IMR-90 (cell line): ENCODE measurements at regions not wholly inside any gene's neighbourhood (a gene's known extent, or its start where the extent isn't known, plus 50 kb on each side); places are given as distances from the start of the nearest gene placed in this dataset.

ENCODE experiments used
- ATAC-seq: fragments of 200-7000 bp; cut with Tn5 transposase; 2 replicates; pipeline ENCODE4 v1.9.1; 2020; ENCODE audit warnings: low read depth, mild to moderate bottlenecking, moderate library complexity
- BruUV-seq: library from RNA; stranded (reverse); fragments of 400-500 nt; replicated peaks from 2 replicates; lab custom pipeline; 2021; lab: Mats Ljungman, UMichigan
- CTCF ChIA-PET: fragments of 300-600 bp; formaldehyde crosslinking; extraction: SDS; loops from one replicate; lab custom pipeline; 2021; ENCODE audit warnings: antibody characterized with exemption; lab: Yijun Ruan, JAX
- POLR2A ChIA-PET: fragments of 300-600 bp; sonication (Branson Sonifier 250); formaldehyde crosslinking; loops from one replicate; lab custom pipeline; 2022; ENCODE audit warnings: antibody characterized with exemption; ENCODE audit not compliant: unreplicated experiment; lab: Charles Lee
- DNase-seq: peaks from one replicate; pipeline ENCODE4 v3.0.0; 2013
- H2AFZ ChIP-seq: replicated peaks from 2 replicates; pipeline ENCODE3; 2013; ENCODE audit warnings: low read length, mild to moderate bottlenecking; ENCODE audit not compliant: poor library complexity
- H2AK5ac ChIP-seq: 2 replicates; pipeline ENCODE4 v1.6.1; 2013; ENCODE audit warnings: low read depth, low read length, inconsistent platforms
- H2AK9ac ChIP-seq: replicated peaks from 2 replicates; pipeline ENCODE3; 2013; ENCODE audit warnings: mild to moderate bottlenecking, low read depth, low read length, moderate library complexity; ENCODE audit not compliant: poor library complexity
- H2BK120ac ChIP-seq: 2 replicates; pipeline ENCODE4 v1.6.1; 2013; ENCODE audit warnings: low read depth, low read length, inconsistent platforms
- H2BK15ac ChIP-seq: 3 replicates; pipeline ENCODE4 v1.6.1; 2013; ENCODE audit warnings: low read depth, low read length, inconsistent platforms
- H2BK20ac ChIP-seq: 2 replicates; pipeline ENCODE4 v1.6.1; 2013; ENCODE audit warnings: low read depth, mild to moderate bottlenecking, inconsistent platforms, low read length, moderate library complexity
- H2BK5ac ChIP-seq: 2 replicates; pipeline ENCODE4 v1.6.1; 2013; ENCODE audit warnings: mild to moderate bottlenecking, low read depth, low read length, inconsistent platforms; ENCODE audit not compliant: poor library complexity, severe bottlenecking
- H3K14ac ChIP-seq: replicated peaks from 2 replicates; pipeline ENCODE4 v1.6.1; 2013; ENCODE audit warnings: low read depth, low read length, inconsistent platforms
- H3K18ac ChIP-seq: 2 replicates; pipeline ENCODE4 v1.6.1; 2013; ENCODE audit warnings: low read depth, low read length, control low read depth
- H3K23ac ChIP-seq: 2 replicates; pipeline ENCODE4 v1.6.1; 2013; ENCODE audit warnings: low read depth, low read length, inconsistent platforms
- H3K27ac ChIP-seq: 2 replicates; pipeline ENCODE4 v1.5.1; 2013; ENCODE audit warnings: mild to moderate bottlenecking, control low read depth, low read length; ENCODE audit not compliant: insufficient read depth
- H3K27me3 ChIP-seq: 2 replicates; pipeline ENCODE4 v1.6.1; 2013; ENCODE audit warnings: low read length; ENCODE audit not compliant: control insufficient read depth, insufficient read depth
- H3K36me3 ChIP-seq: 2 replicates; pipeline ENCODE4 v1.6.1; 2013; ENCODE audit warnings: low read length, mixed read lengths; ENCODE audit not compliant: control insufficient read depth, insufficient read depth
- H3K4ac ChIP-seq: 2 replicates; pipeline ENCODE4 v1.6.1; 2013; ENCODE audit warnings: low read depth, low read length, inconsistent platforms
- H3K4me1 ChIP-seq: 2 replicates; pipeline ENCODE4 v1.6.1; 2013; ENCODE audit warnings: low read length, mixed read lengths; ENCODE audit not compliant: control insufficient read depth, insufficient read depth
- H3K4me2 ChIP-seq: 2 replicates; pipeline ENCODE4 v1.6.1; 2013; ENCODE audit warnings: low read depth, mild to moderate bottlenecking, control low read depth, low read length, moderate library complexity
- H3K4me3 ChIP-seq: 2 replicates; pipeline ENCODE4 v1.5.1; 2013; ENCODE audit warnings: low read depth, mild to moderate bottlenecking, control low read depth, low read length, moderate library complexity; ENCODE audit not compliant: insufficient read depth
- H3K56ac ChIP-seq: 2 replicates; pipeline ENCODE4 v1.6.1; 2013; ENCODE audit warnings: low read length, inconsistent platforms; ENCODE audit not compliant: insufficient read depth; ENCODE audit errors: extremely low read depth
- H3K79me1 ChIP-seq, 2 experiments: 2 replicates each; pipeline ENCODE4 v1.6.1; 2013; ENCODE audit warnings: low read length in 2 of 2, inconsistent platforms in 1 of 2, low read depth in 1 of 2
- H3K9ac ChIP-seq: 2 replicates; pipeline ENCODE4 v1.6.1; 2013; ENCODE audit warnings: low read depth, low read length, control low read depth
- H3K9me1 ChIP-seq: 2 replicates; pipeline ENCODE4 v1.6.1; 2013; ENCODE audit warnings: low read length, inconsistent platforms; ENCODE audit not compliant: insufficient read depth
- H3K9me3 ChIP-seq: 2 replicates; pipeline ENCODE4 v1.6.1; 2013; ENCODE audit warnings: low read length; ENCODE audit not compliant: control insufficient read depth, insufficient read depth
- H4K20me1 ChIP-seq: 2 replicates; pipeline ENCODE4 v1.6.1; 2013; ENCODE audit warnings: low read length, inconsistent platforms; ENCODE audit not compliant: insufficient read depth
- H4K5ac ChIP-seq: 2 replicates; pipeline ENCODE4 v1.6.1; 2013; ENCODE audit warnings: mild to moderate bottlenecking, low read depth, low read length, control low read depth
- H4K8ac ChIP-seq, 2 experiments: 2 replicates each; pipeline ENCODE4 v1.6.1; 2013; ENCODE audit warnings: low read depth in 2 of 2, low read length in 2 of 2, control low read depth in 1 of 2, inconsistent platforms in 1 of 2
- H4K91ac ChIP-seq: 2 replicates; pipeline ENCODE4 v1.6.1; 2013; ENCODE audit warnings: low read depth, low read length, inconsistent platforms; ENCODE audit not compliant: insufficient read depth
- CEBPB ChIP-seq: IDR thresholded peaks from 2 replicates; pipeline ENCODE4 v1.6.1; 2012; ENCODE audit warnings: low read depth, low read length, improper control_type of control experiment
- CHD1 ChIP-seq: IDR thresholded peaks from 2 replicates; pipeline ENCODE4 v1.6.1; 2012; ENCODE audit warnings: low read depth, low read length, improper control_type of control experiment
- FOS ChIP-seq: fragments of 150-350 bp; IDR thresholded peaks from 2 replicates; pipeline ENCODE4 v1.6.1; 2016; ENCODE audit warnings: low read depth, low read length
- MAFK ChIP-seq: IDR thresholded peaks from 2 replicates; pipeline ENCODE4 v1.6.1; 2012; ENCODE audit warnings: low read depth, low read length, improper control_type of control experiment
- MAZ ChIP-seq: IDR thresholded peaks from 2 replicates; pipeline ENCODE4 v1.6.1; 2012; ENCODE audit warnings: low read depth, mild to moderate bottlenecking, low read length, improper control_type of control experiment, moderate library complexity, borderline replicate concordance
- MXI1 ChIP-seq: IDR thresholded peaks from 2 replicates; pipeline ENCODE4 v1.6.1; 2012; ENCODE audit warnings: low read depth, mild to moderate bottlenecking, low read length, moderate library complexity, borderline replicate concordance
- NFE2L2 ChIP-seq: fragments of 150-350 bp; IDR thresholded peaks from 2 replicates; pipeline ENCODE4 v1.6.1; 2016; ENCODE audit warnings: low read depth, mild to moderate bottlenecking, low read length
- RAD21 ChIP-seq: IDR thresholded peaks from 2 replicates; pipeline ENCODE4 v1.6.1; 2012; ENCODE audit warnings: low read length, improper control_type of control experiment
- RCOR1 ChIP-seq: IDR thresholded peaks from 2 replicates; pipeline ENCODE4 v1.6.1; 2012; ENCODE audit warnings: mild to moderate bottlenecking, low read length, improper control_type of control experiment; ENCODE audit not compliant: insufficient replicate concordance
- RFX5 ChIP-seq: IDR thresholded peaks from 2 replicates; pipeline ENCODE4 v1.8.0; 2012; ENCODE audit warnings: low read depth, mild to moderate bottlenecking, low read length, moderate library complexity
- SMC3 ChIP-seq: fragments of 150-350 bp; IDR thresholded peaks from 2 replicates; pipeline ENCODE4 v1.6.1; 2016; ENCODE audit warnings: low read depth, mild to moderate bottlenecking, antibody characterized with exemption, low read length, moderate library complexity
- USF2 ChIP-seq: fragments of 150-350 bp; IDR thresholded peaks from 2 replicates; pipeline ENCODE4 v1.6.1; 2017; ENCODE audit warnings: mild to moderate bottlenecking, antibody characterized with exemption, low read length, low read depth
- WGBS, 2 experiments: methylation state at CpG; one replicate each; pipeline versions ENCODE4 v1.1.5 to v1.1.7; 2013; ENCODE audit warnings: missing lambda C conversion rate in 2 of 2; ENCODE audit not compliant: insufficient read length in 1 of 2; ENCODE audit errors: extremely low coverage in 2 of 2; 5-methylcytosine and 5-hydroxymethylcytosine counted together
- dilution Hi-C: fragments of 300-500 bp; cut with HindIII; formaldehyde crosslinking; loops from one replicate; pipeline ENCODE4 v1.14.3; 2018; ENCODE audit warnings: low sequenced_read_pairs; ENCODE audit not compliant: unreplicated experiment
- in situ Hi-C: fragments of 300-500 bp; cut with MboI; formaldehyde crosslinking; loops from 3 replicates; pipeline ENCODE4 v1.14.3; 2019; ENCODE audit warnings: low sequenced_read_pairs, inconsistent platforms, mixed read lengths
- intact Hi-C: fragments of 100-400 bp; cut with micrococcal nuclease; formaldehyde crosslinking; loops from 2 replicates; pipeline ENCODE4 v1.10.0; 2022
- TF ChIP-seq, protein P1 (sequence below): fragments of 150-350 bp; IDR thresholded peaks from 2 replicates; pipeline ENCODE4 v1.6.1; 2016; ENCODE audit warnings: low read depth, mild to moderate bottlenecking, low read length, moderate library complexity, borderline replicate concordance
- TF ChIP-seq, protein P2 (sequence below): conservative IDR thresholded peaks from 2 replicates; pipeline ENCODE4 v1.5.1; 2012; ENCODE audit warnings: mild to moderate bottlenecking, low read depth, low read length, improper control_type of control experiment

DNA sequence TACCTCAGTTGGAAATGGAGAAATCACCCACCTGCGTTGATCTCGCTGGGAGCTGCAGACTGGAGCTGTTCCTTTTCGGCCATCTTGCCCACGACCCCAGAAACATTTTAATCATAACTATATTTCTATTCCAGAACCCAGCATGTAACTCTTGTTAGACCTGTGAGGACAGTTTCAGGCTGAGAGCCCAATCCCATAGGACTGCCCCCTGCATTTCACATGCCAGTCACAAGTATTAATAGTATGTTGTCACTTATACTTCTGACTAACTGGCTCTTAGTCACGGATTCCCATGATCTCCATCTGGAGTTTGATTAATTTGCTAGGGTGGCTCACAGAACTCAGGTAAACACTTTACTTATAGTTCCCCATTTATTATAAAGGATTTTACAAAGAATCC lies 60.6 kb upstream of the PRNP start:
- no peaks in the 10 kb centered on the region for H3K36me3 ChIP-seq
- no peak overlapping the region for H3K18ac ChIP-seq
- no peak overlapping the region for H4K5ac ChIP-seq
- H3K14ac ChIP-seq, result no peak overlapping the region
- no peak overlapping the region for H3K23ac ChIP-seq
- no peak overlapping the region for H2BK120ac ChIP-seq
- peaks cover 5% of the 10 kb centered on the region for H3K27me3 ChIP-seq
- no peak overlapping the region for H4K91ac ChIP-seq
- BruUV-seq, result no TSS peak
- intact Hi-C loops (no loop called here), dilution Hi-C loops (no loop called here), in situ Hi-C loops (no loop called here)
- no peaks in the 10 kb centered on the region for H4K20me1 ChIP-seq
- H2BK15ac ChIP-seq, result no peak overlapping the region
- no peak overlapping the region for H3K4me3 ChIP-seq
- TF ChIP-seq, protein P1, sequence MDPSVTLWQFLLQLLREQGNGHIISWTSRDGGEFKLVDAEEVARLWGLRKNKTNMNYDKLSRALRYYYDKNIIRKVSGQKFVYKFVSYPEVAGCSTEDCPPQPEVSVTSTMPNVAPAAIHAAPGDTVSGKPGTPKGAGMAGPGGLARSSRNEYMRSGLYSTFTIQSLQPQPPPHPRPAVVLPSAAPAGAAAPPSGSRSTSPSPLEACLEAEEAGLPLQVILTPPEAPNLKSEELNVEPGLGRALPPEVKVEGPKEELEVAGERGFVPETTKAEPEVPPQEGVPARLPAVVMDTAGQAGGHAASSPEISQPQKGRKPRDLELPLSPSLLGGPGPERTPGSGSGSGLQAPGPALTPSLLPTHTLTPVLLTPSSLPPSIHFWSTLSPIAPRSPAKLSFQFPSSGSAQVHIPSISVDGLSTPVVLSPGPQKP, result no peak
- TF ChIP-seq FOS (no peak), RCOR1 (no peak), USF2 (no peak), NFE2L2 (no peak), CHD1 (no peak), RAD21 (no peak), MAFK (no peak), RFX5 (no peak), SMC3 (no peak), MXI1 (no peak), MAZ (no peak), CEBPB (no peak)
- TF ChIP-seq, protein P2, sequence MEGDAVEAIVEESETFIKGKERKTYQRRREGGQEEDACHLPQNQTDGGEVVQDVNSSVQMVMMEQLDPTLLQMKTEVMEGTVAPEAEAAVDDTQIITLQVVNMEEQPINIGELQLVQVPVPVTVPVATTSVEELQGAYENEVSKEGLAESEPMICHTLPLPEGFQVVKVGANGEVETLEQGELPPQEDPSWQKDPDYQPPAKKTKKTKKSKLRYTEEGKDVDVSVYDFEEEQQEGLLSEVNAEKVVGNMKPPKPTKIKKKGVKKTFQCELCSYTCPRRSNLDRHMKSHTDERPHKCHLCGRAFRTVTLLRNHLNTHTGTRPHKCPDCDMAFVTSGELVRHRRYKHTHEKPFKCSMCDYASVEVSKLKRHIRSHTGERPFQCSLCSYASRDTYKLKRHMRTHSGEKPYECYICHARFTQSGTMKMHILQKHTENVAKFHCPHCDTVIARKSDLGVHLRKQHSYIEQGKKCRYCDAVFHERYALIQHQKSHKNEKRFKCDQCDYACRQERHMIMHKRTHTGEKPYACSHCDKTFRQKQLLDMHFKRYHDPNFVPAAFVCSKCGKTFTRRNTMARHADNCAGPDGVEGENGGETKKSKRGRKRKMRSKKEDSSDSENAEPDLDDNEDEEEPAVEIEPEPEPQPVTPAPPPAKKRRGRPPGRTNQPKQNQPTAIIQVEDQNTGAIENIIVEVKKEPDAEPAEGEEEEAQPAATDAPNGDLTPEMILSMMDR, result no peak
- H2AFZ ChIP-seq, result no peak overlapping the region
- CTCF ChIA-PET, result no interaction called here
- no peak overlapping the region for H2BK20ac ChIP-seq
- no peak overlapping the region for H3K9ac ChIP-seq
- no peak overlapping the region for H3K4ac ChIP-seq
- H2AK9ac ChIP-seq, result no peak overlapping the region
- DNase-seq, result no peak
- no peak overlapping the region for H2AK5ac ChIP-seq
- H3K27ac ChIP-seq, result no peak overlapping the region
- ATAC-seq, result no peak
- no peak overlapping the region for H4K8ac ChIP-seq
- H3K79me1 ChIP-seq, result no peaks in the 10 kb centered on the region
- H3K4me1 ChIP-seq, result no peaks in the 10 kb centered on the region
- H3K4me2 ChIP-seq, result no peak overlapping the region
- no peaks in the 10 kb centered on the region for H3K9me1 ChIP-seq
- no peak overlapping the region for H2BK5ac ChIP-seq
- H3K9me3 ChIP-seq, result peaks cover 5% of the 10 kb centered on the region
- POLR2A ChIA-PET, result no interaction called here
- WGBS, 2 experiments, result no CpG with 5 or more reads among the region's 5 CpGs
- H3K56ac ChIP-seq, result no peak overlapping the region
